GM12878 (cell line): ENCODE measurements at regions not wholly inside any gene's neighbourhood (a gene's known extent, or its start where the extent isn't known, plus 50 kb on each side); places are given as distances from the start of the nearest gene placed in this dataset.

ENCODE experiments used
- ATAC-seq: fragments of 200-7000 bp; cut with Tn5 transposase; 3 replicates; pipeline ENCODE4 v1.9.1; 2020; ENCODE audit warnings: mild to moderate bottlenecking, moderate library complexity
- BruUV-seq: library from RNA; stranded (reverse); fragments of 400-500 nt; replicated peaks from 2 replicates; lab custom pipeline; 2021; lab: Mats Ljungman, UMichigan
- CTCF ChIA-PET: fragments of 300-600 bp; sonication (Branson Sonifier 250); formaldehyde crosslinking; extraction: SDS; loops from one replicate; lab custom pipeline; 2021; ENCODE audit warnings: inconsistent platforms; lab: Yijun Ruan, JAX
- POLR2A ChIA-PET: fragments of 350-600 bp; formaldehyde crosslinking; extraction: SDS; loops from one replicate; lab custom pipeline; 2021; ENCODE audit warnings: inconsistent platforms; lab: Charles Lee
- RAD21 ChIA-PET: fragments of 300-600 bp; sonication (Branson Sonifier 250); formaldehyde crosslinking; loops from one replicate; lab custom pipeline; 2023; ENCODE audit warnings: antibody characterized with exemption; ENCODE audit not compliant: unreplicated experiment; lab: Charles Lee
- SMC1A ChIA-PET: fragments of 300-600 bp; sonication (Branson Sonifier 250); formaldehyde crosslinking; loops from one replicate; lab custom pipeline; 2023; ENCODE audit not compliant: unreplicated experiment, uncharacterized antibody; lab: Charles Lee
- DNase-seq: peaks from one replicate; pipeline ENCODE4 v3.0.0-alpha.2; 2011; ENCODE audit warnings: low read depth, low spot score
- FAIRE-seq: peaks from 3 replicates; lab custom pipeline; 2011; peaks lifted over from hg19 to GRCh38; lab: Jason Lieb, UNC
- H2AFZ ChIP-seq: 2 replicates; pipeline ENCODE4 v1.6.0; 2011; ENCODE audit warnings: low read depth, low read length, control low read depth; ENCODE audit not compliant: control insufficient read depth
- H3K27ac ChIP-seq: 2 replicates; pipeline ENCODE4 v1.5.1; 2011; ENCODE audit warnings: control low read depth; ENCODE audit not compliant: control insufficient read depth, insufficient read depth
- H3K27me3 ChIP-seq, 2 experiments: replicated peaks in 1 of 2; 2 replicates each; pipeline versions ENCODE4 v1.6.0 to v1.6.1; 2011; ENCODE audit warnings: low read length in 1 of 2; ENCODE audit not compliant: control insufficient read depth in 2 of 2, insufficient read depth in 2 of 2
- H3K36me3 ChIP-seq, 2 experiments: 2 replicates each; pipeline ENCODE4 v1.5.1; 2011; ENCODE audit warnings: low read length in 1 of 2; ENCODE audit not compliant: control insufficient read depth in 2 of 2, insufficient read depth in 2 of 2
- H3K4me1 ChIP-seq: 2 replicates; pipeline ENCODE4 v1.6.1; 2011; ENCODE audit warnings: mild to moderate bottlenecking, low read length, moderate library complexity, mixed read lengths; ENCODE audit not compliant: control insufficient read depth, insufficient read depth
- H3K4me2 ChIP-seq: 2 replicates; pipeline ENCODE4 v1.6.0; 2011; ENCODE audit warnings: control low read depth; ENCODE audit not compliant: control insufficient read depth, insufficient read depth
- H3K4me3 ChIP-seq: fragments of 200-600 bp; sonication (generic); 2 replicates; pipeline ENCODE4 v1.5.1; 2016
- H3K79me2 ChIP-seq: 2 replicates; pipeline ENCODE4 v1.6.0; 2011; ENCODE audit warnings: low read length; ENCODE audit not compliant: control insufficient read depth, insufficient read depth
- H3K9ac ChIP-seq: 2 replicates; pipeline ENCODE4 v1.8.0; 2011; ENCODE audit warnings: low read length, control low read depth, mixed read lengths; ENCODE audit not compliant: control insufficient read depth, insufficient read depth
- H3K9me3 ChIP-seq: replicated peaks from 3 replicates; pipeline ENCODE4 v1.5.1; 2011; ENCODE audit warnings: mild to moderate bottlenecking, low read length; ENCODE audit not compliant: control insufficient read depth, insufficient read depth
- H4K20me1 ChIP-seq: 2 replicates; pipeline ENCODE4 v1.6.0; 2011; ENCODE audit not compliant: control insufficient read depth, insufficient read depth
- RAD51 ChIP-seq: fragments of 450-650 bp; IDR thresholded peaks from 2 replicates; pipeline ENCODE4 v1.6.1; 2016; ENCODE audit warnings: moderate library complexity, mild to moderate bottlenecking, inconsistent platforms
- RB1 ChIP-seq: fragments of 450-650 bp; formaldehyde crosslinking; IDR thresholded peaks from 2 replicates; pipeline ENCODE4 v1.6.1; 2017; ENCODE audit warnings: mild to moderate bottlenecking, borderline replicate concordance
- YBX1 ChIP-seq: fragments of 450-650 bp; IDR thresholded peaks from 2 replicates; pipeline ENCODE4 v1.6.1; 2016; ENCODE audit warnings: antibody characterized with exemption
- WGBS: methylation state at CpG from one replicate; pipeline ENCODE4 v1.1.6; 2016; ENCODE audit warnings: low lambda C conversion rate; ENCODE audit not compliant: insufficient replicate concordance, insufficient coverage; ENCODE audit errors: missing lambda C conversion rate; 5-methylcytosine and 5-hydroxymethylcytosine counted together
- in situ Hi-C: fragments of 300-500 bp; cut with MboI; formaldehyde crosslinking; loops from 9 replicates; pipeline ENCODE4 v1.14.3; 2018; ENCODE audit warnings: mixed read lengths
- intact Hi-C: fragments of 100-400 bp; cut with micrococcal nuclease; formaldehyde crosslinking; loops from one replicate; pipeline ENCODE4 v1.14.2; 2022; ENCODE audit not compliant: unreplicated experiment
- TF ChIP-seq, protein P1 (sequence below): fragments of 450-650 bp; IDR thresholded peaks from 2 replicates; pipeline ENCODE4 v1.6.1; 2017; ENCODE audit warnings: borderline replicate concordance

DNA sequence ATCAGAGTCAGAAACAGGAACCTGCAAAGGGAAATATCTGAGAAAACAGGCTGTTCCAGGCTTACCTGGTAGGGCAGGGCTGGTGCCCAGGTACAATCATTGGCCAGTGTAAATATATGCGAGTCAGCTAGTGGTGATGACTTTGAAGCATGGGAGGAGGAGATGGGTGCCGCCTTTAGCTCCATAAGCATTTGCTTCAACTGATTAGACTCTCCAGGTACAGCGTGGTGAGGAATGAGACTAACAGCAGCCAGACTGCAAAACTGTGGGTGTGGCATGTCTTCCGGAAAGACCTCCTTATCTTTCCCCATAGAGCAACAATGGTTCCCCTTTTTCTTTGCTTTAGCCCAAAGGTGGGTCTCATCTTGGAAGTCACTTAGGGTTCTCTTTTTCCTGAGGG, 137.2 kb downstream of the LRIG2 start:
- no peaks in the 10 kb centered on the region for H3K4me1 ChIP-seq
- DNase-seq = no peak
- POLR2A ChIA-PET = no interaction called here
- H3K9me3 ChIP-seq = no peaks in the 10 kb centered on the region; the same call in 2 of the 3 replicates
- no peak overlapping the region for H2AFZ ChIP-seq
- BruUV-seq = no TSS peak
- no peak overlapping the region for H3K4me3 ChIP-seq
- TF ChIP-seq, protein P1, sequence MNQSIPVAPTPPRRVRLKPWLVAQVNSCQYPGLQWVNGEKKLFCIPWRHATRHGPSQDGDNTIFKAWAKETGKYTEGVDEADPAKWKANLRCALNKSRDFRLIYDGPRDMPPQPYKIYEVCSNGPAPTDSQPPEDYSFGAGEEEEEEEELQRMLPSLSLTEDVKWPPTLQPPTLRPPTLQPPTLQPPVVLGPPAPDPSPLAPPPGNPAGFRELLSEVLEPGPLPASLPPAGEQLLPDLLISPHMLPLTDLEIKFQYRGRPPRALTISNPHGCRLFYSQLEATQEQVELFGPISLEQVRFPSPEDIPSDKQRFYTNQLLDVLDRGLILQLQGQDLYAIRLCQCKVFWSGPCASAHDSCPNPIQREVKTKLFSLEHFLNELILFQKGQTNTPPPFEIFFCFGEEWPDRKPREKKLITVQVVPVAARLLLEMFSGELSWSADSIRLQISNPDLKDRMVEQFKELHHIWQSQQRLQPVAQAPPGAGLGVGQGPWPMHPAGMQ = no peak
- no peak for TF ChIP-seq RB1
- TF ChIP-seq, all 136 proteins: peak for 0
- no peaks in the 10 kb centered on the region for H3K36me3 ChIP-seq
- no peak for ATAC-seq
- H4K20me1 ChIP-seq = no peaks in the 10 kb centered on the region
- in situ Hi-C loops (no loop called here), intact Hi-C loops (no loop called here)
- no peak overlapping the region for H3K27ac ChIP-seq
- SMC1A ChIA-PET = interaction anchor here (0.6 kb wide), 1 partner anchor 130 kb away, joined by 3 read pairs; no protein-coding TSS in a partner anchor
- 4% methylated on average over 4 of the region's 4 CpGs for WGBS
- RAD21 ChIA-PET = no interaction called here
- H3K9ac ChIP-seq = no peak overlapping the region
- peak overlapping the region; percentile 7; the same call in 1 of the 2 replicates for H3K4me2 ChIP-seq
- H3K79me2 ChIP-seq = no peaks in the 10 kb centered on the region
- H3K27me3 ChIP-seq = no peaks in the 10 kb centered on the region
- CTCF ChIA-PET = no interaction called here
- no peak for FAIRE-seq

DNA sequence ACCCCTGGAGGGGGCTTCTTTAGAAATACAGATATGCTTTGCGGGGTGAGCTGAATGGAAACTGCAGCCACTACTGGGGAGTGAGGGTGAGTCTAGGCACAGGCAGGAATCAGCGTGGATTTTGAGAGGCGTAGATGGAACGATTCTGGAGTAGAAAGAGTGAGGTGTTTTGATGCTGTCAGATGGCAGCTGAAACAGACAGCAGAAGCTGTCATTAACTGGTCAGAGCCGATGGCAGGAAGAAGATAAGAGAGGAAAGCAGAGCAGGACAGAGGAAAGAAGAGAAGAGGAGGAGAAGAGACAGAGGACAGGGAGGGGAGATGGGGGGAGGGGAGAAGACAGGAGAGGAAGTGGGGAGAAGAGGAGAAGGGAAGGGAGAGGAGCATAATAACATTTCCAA, 138.5 kb downstream of the LRIG2 start:
- SMC1A ChIA-PET = no interaction called here
- FAIRE-seq (no peak), DNase-seq (no peak), ATAC-seq (no peak)
- in situ Hi-C loops (no loop called here), intact Hi-C loops (no loop called here)
- Histone ChIP-seq H3K4me2 (no peak overlapping the region), H3K36me3 (no peaks in the 10 kb centered on the region), H3K9me3 (no peaks in the 10 kb centered on the region; the same call in 2 of the 3 replicates), H2AFZ (no peak overlapping the region), H3K9ac (no peak overlapping the region), H4K20me1 (no peaks in the 10 kb centered on the region), H3K79me2 (no peaks in the 10 kb centered on the region), H3K27ac (no peak overlapping the region), H3K4me1 (no peaks in the 10 kb centered on the region), H3K27me3 (no peaks in the 10 kb centered on the region), H3K4me3 (no peak overlapping the region)
- RAD21 ChIA-PET = no interaction called here
- no TSS peak for BruUV-seq
- WGBS = 58% methylated on average over 5 of the region's 5 CpGs
- CTCF ChIA-PET = no interaction called here
- POLR2A ChIA-PET = no interaction called here
- TF ChIP-seq RAD51 (no peak), YBX1 (no peak)
